ENCODE measurements at regions not wholly inside any gene's neighbourhood (a gene's known extent, or its start where the extent isn't known, plus 50 kb on each side); places are given as distances from the start of the nearest gene placed in this dataset.

- DNase-seq (ENCODE audit: low spot score), result no peak
These were observed 129.2 kb downstream of the UNC5CL start for GRCh38 chr6:40909811-40910210.

- DNase-seq (ENCODE audit: low spot score), result no peak
These were observed 131.8 kb downstream of the UNC5CL start for GRCh38 chr6:40907198-40907701.

DNA sequence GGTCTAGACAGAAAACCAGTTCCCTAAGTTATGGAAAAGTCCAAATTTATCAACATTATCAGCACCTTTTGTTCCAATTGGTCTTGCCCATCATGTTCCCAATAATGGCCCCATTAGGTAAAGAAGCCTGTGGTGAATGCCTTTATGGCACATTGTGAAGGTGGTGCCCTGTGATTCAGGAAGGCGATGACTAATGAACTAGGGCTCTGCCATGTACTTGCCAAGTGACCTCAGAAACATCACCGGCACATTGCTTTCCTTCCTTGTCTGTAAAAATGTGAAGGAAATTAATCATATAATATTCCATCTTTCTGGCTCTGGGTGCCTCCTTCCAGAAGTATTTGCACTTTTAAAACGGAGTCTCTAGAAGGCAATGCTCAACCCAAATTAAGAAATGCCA is 132.3 kb downstream of the UNC5CL start:
- no peak for DNase-seq (ENCODE audit: low spot score)

DNA sequence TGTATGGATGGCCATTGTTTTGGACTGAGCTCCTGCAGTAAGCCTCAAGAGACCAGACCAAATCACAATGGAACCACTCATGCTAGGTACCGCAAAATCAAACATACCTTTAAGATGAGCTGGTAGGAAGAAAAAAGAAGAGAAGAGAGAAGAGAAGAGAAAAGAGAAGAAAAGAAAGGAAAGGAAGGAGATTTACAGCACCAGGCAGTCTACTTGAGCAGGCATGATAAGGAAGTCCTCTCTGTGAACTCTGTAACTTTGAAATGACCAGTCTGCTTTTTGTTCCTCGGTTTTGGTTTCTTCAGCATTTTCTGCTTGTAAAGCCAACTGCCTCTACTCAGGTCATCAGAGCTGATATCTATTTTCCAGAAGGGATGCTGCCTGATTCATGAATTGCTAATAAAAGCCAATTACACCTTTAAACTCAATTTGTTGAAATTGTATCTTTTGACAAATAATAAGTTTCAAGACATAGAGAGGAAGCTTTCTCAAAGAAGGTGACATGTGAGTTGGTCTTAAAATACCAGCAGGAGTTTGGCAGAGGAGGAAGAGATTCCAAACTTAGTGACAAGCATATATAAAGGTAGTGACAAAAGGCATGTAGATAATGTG is 134.3 kb downstream of the UNC5CL start:
- DNase-seq (ENCODE audit: low spot score), result no peak

GRCh38 chr6:40903456-40903855 is 135.6 kb downstream of the UNC5CL start:
- no peak for DNase-seq (ENCODE audit: low spot score)

- no peak for DNase-seq (ENCODE audit: low spot score)
These were observed 137.5 kb downstream of the UNC5CL start for GRCh38 chr6:40901322-40902055.

DNA sequence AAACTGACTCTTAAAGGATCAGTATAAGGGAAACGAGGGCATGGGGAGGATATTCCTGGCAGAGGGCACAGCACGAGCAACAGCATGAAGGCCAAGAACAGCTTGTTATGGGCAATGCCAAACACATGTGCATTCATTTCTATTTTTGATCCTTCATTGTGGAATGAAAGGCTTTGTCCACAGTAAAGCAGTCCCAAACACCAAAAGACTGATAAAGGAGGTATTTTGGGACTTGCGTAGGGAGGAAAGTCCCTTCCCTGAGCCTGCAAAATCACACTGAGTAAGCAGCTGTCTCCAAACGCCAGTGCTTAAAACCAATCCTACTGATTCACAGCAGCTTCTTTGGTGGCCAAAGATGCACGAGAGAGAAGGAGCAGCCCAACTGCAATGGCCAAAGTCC is 138.2 kb downstream of the UNC5CL start:
- no peak for DNase-seq (ENCODE audit: low spot score)

- DNase-seq (ENCODE audit: low spot score), result no peak
These were observed 139.3 kb downstream of the UNC5CL start for GRCh38 chr6:40899684-40900155.

DNA sequence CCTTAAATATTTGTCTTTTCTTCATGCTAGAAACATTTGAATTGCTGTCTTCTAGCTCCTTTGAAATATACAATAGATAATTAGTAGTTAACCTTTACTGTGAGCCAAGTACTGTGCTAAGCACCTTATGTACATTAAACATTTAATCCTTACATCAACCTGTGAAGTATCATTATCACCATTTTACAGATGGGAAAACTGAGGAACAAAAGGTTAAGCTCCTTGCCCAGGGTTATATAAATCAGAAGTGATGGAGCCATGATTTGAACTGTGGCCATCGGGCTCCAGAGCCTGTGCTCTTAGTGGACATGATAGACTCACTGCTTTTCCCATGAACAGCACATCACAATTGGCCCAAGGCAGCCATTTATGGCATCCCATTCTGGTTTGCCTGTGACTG is 140.9 kb downstream of the UNC5CL start:
- no peak for DNase-seq (ENCODE audit: low spot score)

DNA sequence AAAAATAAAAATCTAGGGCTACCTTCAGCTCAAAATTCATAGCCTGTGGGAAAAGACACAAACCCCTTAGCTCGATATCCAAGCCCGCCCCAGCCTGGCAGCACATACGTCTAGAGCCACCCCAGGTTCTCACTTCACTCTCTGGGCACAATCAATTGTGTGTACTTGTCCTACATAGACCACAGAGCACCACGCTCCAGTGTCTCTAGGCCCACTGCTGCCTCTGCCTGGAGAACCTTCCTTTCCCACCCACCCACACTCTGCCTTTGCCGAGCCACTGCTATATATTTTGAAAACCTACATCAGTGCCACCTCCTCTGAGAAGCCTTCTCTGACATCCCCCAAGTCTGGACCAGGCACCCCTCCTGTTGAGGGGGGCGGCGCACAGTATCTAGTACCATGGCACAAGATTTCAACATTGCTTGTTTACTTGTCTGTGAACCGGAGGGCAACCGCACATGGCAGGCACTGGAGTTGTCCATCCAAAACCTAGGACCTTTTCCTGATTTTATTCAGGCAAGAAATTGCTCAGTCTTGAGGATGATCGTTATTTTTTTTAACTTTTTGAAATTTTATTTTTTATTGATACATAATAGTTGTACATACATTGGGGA is 141.5 kb downstream of the UNC5CL start:
- no peak for DNase-seq (ENCODE audit: low spot score)

DNA sequence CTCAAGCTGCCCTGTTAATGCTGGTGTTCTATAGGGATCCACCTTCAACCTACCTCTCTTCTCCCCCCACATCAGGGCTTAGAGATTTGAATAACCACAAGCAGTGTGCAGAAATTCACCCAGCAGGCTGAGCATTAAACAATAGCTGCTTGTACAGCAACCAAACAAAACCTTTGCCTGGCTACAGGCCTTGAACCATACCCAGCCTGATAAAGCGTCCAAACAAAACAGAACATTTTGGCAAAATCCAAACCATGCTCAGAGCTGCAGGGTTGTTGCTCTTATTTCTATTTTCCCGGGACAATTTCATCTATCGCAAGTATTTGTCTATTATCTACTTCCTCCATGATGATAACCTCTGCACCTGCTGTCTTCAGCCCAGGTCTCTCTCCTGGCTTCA is 142.3 kb downstream of the UNC5CL start:
- no peak for DNase-seq (ENCODE audit: low spot score)

GRCh38 chr6:40894962-40895799 is 143.8 kb downstream of the UNC5CL start:
- peak; percentile 52 for DNase-seq (ENCODE audit: low spot score)

DNA sequence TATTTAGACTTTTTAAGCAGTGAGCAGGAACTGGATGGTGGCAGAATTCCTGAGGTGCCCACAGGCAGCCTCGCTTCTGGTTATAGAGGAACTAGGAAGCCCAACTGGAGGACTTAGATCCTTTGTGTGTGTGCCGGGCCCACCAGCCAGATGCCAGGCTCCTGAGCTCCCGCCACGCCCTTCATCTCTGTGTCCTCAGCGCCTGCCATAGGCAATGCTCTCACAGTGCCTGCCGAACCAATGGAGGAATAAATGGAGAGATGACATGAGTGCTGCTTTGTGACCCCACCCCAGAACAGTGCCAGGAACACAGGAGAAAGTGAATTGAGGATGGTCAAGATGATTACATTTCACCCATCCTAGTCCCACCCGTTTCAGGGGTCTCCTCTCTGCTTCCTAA is 146.0 kb downstream of the UNC5CL start:
- DNase-seq (ENCODE audit: low spot score), result no peak

DNA sequence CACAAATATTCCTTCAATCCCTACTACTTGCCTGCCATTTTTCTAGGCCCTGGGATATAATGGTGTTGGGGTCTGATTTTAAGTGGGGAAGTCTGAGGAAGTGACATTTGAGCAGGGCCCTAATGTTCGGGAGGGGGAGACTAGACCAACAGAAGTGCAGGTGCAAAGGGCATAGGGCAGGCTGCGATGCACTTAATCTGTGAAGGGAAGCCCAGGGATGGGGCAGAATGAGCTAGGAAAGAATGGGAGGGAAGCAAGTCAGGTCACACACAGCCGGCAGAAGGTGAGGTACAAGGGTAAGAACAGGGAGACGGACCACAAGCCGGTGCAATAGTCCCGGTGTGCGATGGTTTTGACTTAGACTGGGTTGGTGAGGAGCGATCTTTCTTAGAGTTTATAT is 146.8 kb downstream of the UNC5CL start:
- no peak for DNase-seq (ENCODE audit: low spot score)

- no peak for DNase-seq (ENCODE audit: low spot score)
These were observed 147.3 kb downstream of the UNC5CL start for GRCh38 chr6:40891686-40892085.

DNA sequence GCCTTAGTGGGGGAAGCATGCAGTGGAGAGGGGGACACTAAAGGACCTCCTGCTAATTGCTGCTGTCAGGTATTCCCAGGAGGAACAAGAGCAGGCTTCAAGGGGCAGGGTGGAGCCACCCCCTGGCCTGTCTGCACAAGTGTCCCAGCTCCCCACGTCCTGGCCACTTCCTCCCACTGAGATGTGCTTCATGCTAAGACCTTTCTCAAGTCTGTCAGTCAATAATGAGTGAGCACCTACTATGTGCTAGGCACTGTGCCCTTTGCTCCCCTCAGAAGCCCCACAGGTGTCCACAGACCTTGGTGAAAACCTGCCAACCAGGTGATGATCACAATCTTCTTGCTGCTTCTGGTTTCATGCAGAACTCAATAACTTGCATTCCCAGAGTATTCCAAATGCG is 147.9 kb downstream of the UNC5CL start:
- no peak for DNase-seq (ENCODE audit: low spot score)

GRCh38 chr6:40889137-40889832 is 149.7 kb downstream of the UNC5CL start:
- DNase-seq (ENCODE audit: low spot score), result no peak

GRCh38 chr6:40888456-40888990 is 150.5 kb downstream of the UNC5CL start:
- no peak for DNase-seq (ENCODE audit: low spot score)

- DNase-seq (ENCODE audit: low spot score), result no peak
These were observed 151.2 kb downstream of the UNC5CL start for GRCh38 chr6:40887792-40888340.

GRCh38 chr6:40887079-40887791 is 151.8 kb downstream of the UNC5CL start:
- no peak for DNase-seq (ENCODE audit: low spot score)

All from HuH-7.5 (cell line).